Rectal smooth muscle tissue (tissue), 1 donor: ENCODE measurements at regions not wholly inside any gene's neighbourhood (a gene's known extent, or its start where the extent isn't known, plus 50 kb on each side); places are given as distances from the start of the nearest gene placed in this dataset.
"Not testable (repeated sequence)": the region's sequence is repeated elsewhere in the genome, so short reads cannot be mapped to it uniquely, and the experiment has no call there.

Source experiments
- H3K27ac ChIP-seq: one replicate; pipeline ENCODE4 v1.7.0; 2013; ENCODE audit warnings: low read depth, low read length, inconsistent platforms
- H3K27me3 ChIP-seq: one replicate; pipeline ENCODE4 v1.7.0; 2013; ENCODE audit warnings: low read length; ENCODE audit not compliant: control insufficient read depth, insufficient read depth
- H3K36me3 ChIP-seq: one replicate; pipeline ENCODE4 v1.7.0; 2013; ENCODE audit warnings: low read length; ENCODE audit not compliant: control insufficient read depth, insufficient read depth
- H3K4me1 ChIP-seq: one replicate; pipeline ENCODE4 v1.7.0; 2013; ENCODE audit warnings: low read length; ENCODE audit not compliant: control insufficient read depth, insufficient read depth
- H3K4me3 ChIP-seq: one replicate; pipeline ENCODE4 v1.7.0; 2013; ENCODE audit warnings: low read length
- H3K9ac ChIP-seq: one replicate; pipeline ENCODE4 v1.7.0; 2013; ENCODE audit warnings: low read length

DNA sequence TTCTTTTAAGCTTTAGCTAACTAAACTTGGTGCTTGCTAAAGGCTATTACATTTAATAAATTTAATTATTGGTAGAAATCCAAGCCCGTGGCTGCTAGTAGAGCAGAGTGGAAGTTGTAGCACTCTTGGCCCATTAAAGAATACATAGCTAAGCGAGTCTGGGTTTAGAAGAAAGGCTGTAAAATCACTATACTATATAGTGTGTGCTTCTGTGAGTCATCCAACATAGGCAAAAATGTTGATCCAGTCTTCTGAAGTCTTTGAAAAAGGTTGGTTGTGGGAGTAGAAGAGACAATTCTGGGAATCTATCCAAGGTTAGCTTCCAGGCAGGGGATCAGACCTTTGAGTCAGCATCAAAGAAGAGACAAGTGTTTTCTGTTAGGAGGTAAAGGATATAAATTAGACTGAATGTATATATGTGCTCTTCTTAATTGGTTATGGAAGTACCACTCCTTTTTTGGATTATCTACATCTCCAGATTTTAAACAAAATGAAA, 664.2 kb downstream of the NXPH1 start:
- H3K36me3 ChIP-seq, result no peaks in the 10 kb centered on the region
- H3K4me3 ChIP-seq, result no peak overlapping the region
- H3K4me1 ChIP-seq, result no peaks in the 10 kb centered on the region
- no peak overlapping the region for H3K9ac ChIP-seq
- H3K27me3 ChIP-seq, result no peaks in the 10 kb centered on the region
- H3K27ac ChIP-seq, result no peak overlapping the region

DNA sequence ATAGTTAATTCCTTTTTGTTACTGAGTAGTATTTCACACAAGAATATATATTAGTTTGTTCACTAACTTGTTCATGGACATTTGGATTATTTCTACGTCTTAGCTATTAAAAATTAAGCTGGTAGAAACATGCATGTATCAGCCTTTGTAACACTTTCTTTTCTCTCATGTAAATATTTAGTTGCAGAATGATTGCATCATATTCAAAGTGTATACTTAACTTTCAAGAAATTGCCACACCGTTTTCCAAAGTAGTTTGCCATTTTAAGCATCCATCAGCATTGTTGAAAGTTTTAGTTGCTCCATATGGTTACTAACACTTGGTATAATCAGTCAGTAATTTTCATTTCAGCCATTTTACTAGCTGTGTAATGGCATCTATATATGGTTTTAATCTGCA, 666.9 kb downstream of the NXPH1 start:
- Histone ChIP-seq H3K27ac (no peak overlapping the region), H3K27me3 (no peaks in the 10 kb centered on the region), H3K4me1 (no peaks in the 10 kb centered on the region), H3K9ac (no peak overlapping the region), H3K4me3 (no peak overlapping the region), H3K36me3 (no peaks in the 10 kb centered on the region)

DNA sequence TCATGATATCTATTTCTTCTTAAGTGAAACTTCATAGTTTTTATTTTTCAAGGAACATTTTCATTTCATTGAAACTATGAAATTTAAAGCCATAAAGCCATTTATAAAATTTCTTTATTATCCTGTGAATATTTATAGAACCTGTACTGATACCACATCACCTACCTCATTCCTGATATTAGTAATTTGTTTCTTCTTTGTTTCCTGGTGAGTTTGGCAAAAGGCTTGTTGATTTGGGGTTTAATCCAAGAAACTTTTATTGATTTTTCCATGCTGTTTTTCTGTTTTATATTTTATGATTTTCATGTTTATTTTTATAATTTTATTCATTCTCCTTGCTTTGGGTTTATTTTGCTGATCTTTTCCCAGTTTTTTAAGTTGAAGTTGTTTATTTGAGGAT, 669.4 kb downstream of the NXPH1 start:
- Histone ChIP-seq H3K4me3 (no peak overlapping the region), H3K27me3 (no peaks in the 10 kb centered on the region), H3K36me3 (no peaks in the 10 kb centered on the region), H3K9ac (no peak overlapping the region), H3K27ac (no peak overlapping the region), H3K4me1 (no peaks in the 10 kb centered on the region)

DNA sequence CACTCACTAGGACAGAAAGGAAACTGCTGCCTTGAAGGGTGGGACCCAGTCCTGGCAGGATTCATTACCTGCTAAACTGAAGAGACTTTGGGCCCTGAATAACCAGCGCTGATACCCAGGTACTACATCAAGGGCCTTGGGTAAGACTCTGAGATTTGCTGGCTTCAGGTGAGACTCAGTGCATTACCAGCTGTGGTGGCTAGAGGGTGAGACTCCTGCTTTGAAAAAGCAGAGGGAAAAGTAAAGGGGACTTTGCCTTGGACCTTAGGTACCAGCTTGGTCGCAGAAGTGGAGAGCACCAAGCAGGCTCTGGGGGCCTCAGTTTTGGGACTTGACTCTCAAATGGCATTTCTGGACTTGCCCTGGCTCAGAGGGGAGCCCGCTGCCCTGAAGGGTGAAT, 673.3 kb downstream of the NXPH1 start:
- no peak overlapping the region for H3K9ac ChIP-seq
- H3K27ac ChIP-seq, result no peak overlapping the region
- no peaks in the 10 kb centered on the region for H3K27me3 ChIP-seq
- H3K4me3 ChIP-seq, result no peak overlapping the region
- no peaks in the 10 kb centered on the region for H3K36me3 ChIP-seq
- H3K4me1 ChIP-seq, result no peaks in the 10 kb centered on the region

DNA sequence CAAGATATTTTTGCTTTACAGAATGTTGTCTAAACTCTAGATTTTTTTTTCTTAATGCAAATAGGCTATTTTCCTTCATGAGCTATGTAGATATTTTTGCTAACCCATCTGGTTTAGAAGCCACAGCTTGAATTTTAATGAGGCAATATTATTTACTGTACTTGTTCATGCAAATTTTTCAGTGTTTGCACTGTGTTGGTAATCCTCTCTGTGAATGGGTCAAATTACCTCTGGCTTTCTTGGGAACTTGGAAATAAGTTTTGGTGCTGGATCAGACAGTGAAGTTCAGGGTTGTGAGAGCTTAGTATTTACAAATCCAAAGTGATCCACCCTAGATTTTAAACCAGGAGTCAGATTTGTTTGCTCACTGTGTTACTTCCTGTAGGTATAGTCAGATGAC, 686.9 kb downstream of the NXPH1 start:
- Histone ChIP-seq H3K27ac (no peak overlapping the region), H3K4me1 (no peaks in the 10 kb centered on the region), H3K36me3 (no peaks in the 10 kb centered on the region), H3K27me3 (no peaks in the 10 kb centered on the region), H3K9ac (no peak overlapping the region), H3K4me3 (no peak overlapping the region)

GRCh38 chr7:9124320-9124719, 690.9 kb downstream of the NXPH1 start:
- no peak overlapping the region for H3K4me3 ChIP-seq
- H3K9ac ChIP-seq, result no peak overlapping the region
- H3K27ac ChIP-seq, result no peak overlapping the region
- H3K27me3 ChIP-seq, result no peaks in the 10 kb centered on the region
- H3K36me3 ChIP-seq, result no peaks in the 10 kb centered on the region
- H3K4me1 ChIP-seq, result no peaks in the 10 kb centered on the region

DNA sequence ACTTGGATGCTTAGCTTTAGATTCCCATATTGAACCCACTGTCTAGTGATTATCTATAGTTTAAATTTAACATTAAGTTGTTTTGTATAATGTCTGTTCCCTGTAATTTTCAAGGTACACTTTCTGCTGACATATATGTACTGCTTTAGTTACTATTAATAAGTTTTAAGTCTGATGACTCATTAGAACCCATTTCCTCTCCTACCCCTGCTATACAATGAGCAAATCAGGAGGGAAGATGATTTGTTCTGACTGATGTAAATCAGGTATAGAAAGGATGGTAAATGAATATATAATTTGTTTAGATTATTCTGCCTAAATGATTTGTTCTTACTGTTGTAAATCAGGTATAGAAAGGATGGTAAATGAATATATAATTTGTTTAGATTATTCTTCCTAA, 691.8 kb downstream of the NXPH1 start:
- Histone ChIP-seq H3K9ac (no peak overlapping the region), H3K4me3 (no peak overlapping the region), H3K4me1 (no peaks in the 10 kb centered on the region), H3K27me3 (no peaks in the 10 kb centered on the region), H3K27ac (no peak overlapping the region), H3K36me3 (no peaks in the 10 kb centered on the region)

GRCh38 chr7:9127901-9128300, 694.5 kb downstream of the NXPH1 start:
- no peaks in the 10 kb centered on the region for H3K36me3 ChIP-seq
- no peak overlapping the region for H3K4me3 ChIP-seq
- H3K27me3 ChIP-seq, result no peaks in the 10 kb centered on the region
- no peak overlapping the region for H3K27ac ChIP-seq
- H3K4me1 ChIP-seq, result no peaks in the 10 kb centered on the region
- H3K9ac ChIP-seq, result no peak overlapping the region

GRCh38 chr7:9148687-9149086, 715.3 kb downstream of the NXPH1 start:
- Histone ChIP-seq H3K9ac (no peak overlapping the region), H3K36me3 (no peaks in the 10 kb centered on the region), H3K4me1 (no peaks in the 10 kb centered on the region), H3K27me3 (no peaks in the 10 kb centered on the region), H3K27ac (no peak overlapping the region), H3K4me3 (no peak overlapping the region)

GRCh38 chr7:9149499-9150082, 716.2 kb downstream of the NXPH1 start:
- H3K36me3 ChIP-seq, result no peaks in the 10 kb centered on the region
- H3K27ac ChIP-seq, result no peak overlapping the region
- no peak overlapping the region for H3K4me3 ChIP-seq

DNA sequence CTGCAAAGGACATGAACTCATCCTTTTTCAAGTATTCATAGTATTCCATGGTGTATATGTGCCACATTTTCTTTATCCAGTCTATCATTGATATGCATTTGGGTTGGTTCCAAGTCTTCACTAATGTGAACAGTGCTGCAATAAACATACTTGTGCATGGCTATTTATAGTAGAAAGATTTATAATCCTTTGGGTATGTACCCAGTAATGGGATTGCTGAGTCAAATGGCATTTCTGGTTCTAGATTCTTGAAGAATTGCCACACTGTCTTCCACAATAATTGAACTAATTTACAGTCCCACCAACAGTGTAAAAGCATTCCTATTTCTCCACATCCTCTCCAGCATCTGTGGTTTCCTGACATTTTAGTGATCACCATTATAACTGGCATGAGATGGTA, 730.3 kb downstream of the NXPH1 start:
- H3K4me3 ChIP-seq, H3K9ac ChIP-seq, H3K36me3 ChIP-seq, H3K27me3 ChIP-seq, H3K27ac ChIP-seq, H3K4me1 ChIP-seq: not testable (repeated sequence)

More at GRCh38 chr7:9149499-9150082, 716.2 kb downstream of the NXPH1 start:
- Histone ChIP-seq H3K9ac (no peak overlapping the region), H3K4me1 (no peaks in the 10 kb centered on the region), H3K27me3 (no peaks in the 10 kb centered on the region)

DNA sequence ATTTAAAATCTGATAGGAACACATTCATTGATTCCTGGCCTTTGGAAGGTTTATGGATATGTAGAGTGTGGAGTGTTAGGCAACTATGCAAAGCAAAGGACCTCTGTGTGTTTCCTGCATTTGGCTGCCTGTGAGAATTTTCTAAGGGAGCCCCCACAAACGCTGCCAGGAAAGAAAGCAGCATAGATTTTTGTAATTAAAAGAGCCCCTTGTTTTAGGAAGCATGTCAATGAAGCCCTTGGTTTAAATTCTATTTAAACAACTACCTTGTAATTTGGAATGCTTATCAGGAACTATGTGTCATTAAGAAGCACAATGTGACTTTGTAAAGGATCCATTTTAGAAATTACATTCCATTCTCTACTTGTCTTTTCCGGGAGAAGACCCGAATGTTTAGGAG, 742.5 kb downstream of the NXPH1 start:
- Histone ChIP-seq H3K27me3 (no peaks in the 10 kb centered on the region), H3K4me3 (no peak overlapping the region), H3K4me1 (no peaks in the 10 kb centered on the region), H3K36me3 (no peaks in the 10 kb centered on the region), H3K9ac (no peak overlapping the region), H3K27ac (no peak overlapping the region)

DNA sequence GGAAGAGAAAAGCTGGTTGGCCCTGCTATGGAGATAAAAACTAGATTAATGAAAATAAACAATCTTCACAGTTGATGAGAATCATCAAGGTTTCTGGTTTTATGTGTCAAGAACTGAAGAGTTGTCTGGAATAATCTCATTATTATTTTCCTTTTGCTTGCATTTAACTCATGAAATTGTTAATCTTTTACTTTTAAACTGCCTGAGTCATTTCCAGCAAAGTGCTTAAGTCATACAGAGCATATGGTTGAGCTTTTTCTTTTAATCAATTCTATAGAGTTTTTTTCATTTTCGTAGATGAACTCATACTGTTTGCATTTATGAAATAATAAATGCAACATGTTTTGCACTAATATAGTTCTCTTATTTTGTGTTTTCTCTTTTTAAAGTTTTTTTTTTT, 747.9 kb downstream of the NXPH1 start:
- Histone ChIP-seq H3K4me3 (no peak overlapping the region), H3K36me3 (no peaks in the 10 kb centered on the region), H3K27ac (no peak overlapping the region), H3K9ac (no peak overlapping the region), H3K27me3 (no peaks in the 10 kb centered on the region), H3K4me1 (no peaks in the 10 kb centered on the region)
